ENCODE measurements at regions not wholly inside any gene's neighbourhood (a gene's known extent, or its start where the extent isn't known, plus 50 kb on each side); places are given as distances from the start of the nearest gene placed in this dataset.
"Not testable (repeated sequence)": the region's sequence is repeated elsewhere in the genome, so short reads cannot be mapped to it uniquely, and the experiment has no call there.

GRCh38 chr5:51604324-51604723, 221.1 kb downstream of the ISL1 start:
- Histone ChIP-seq H3K9ac (ENCODE audit: low read length in 5 of 5) (no peak overlapping the region), H3K9me3 (ENCODE audit: control insufficient read depth in 5 of 5, low read length in 5 of 5) (no peaks in the 10 kb centered on the region), H3K4me1 (ENCODE audit: control insufficient read depth in 5 of 5, insufficient read depth in 5 of 5, low read length in 5 of 5) (no peaks in the 10 kb centered on the region), H3K36me3 (ENCODE audit: control insufficient read depth in 5 of 5, insufficient read depth in 5 of 5, low read length in 5 of 5) (no peaks in the 10 kb centered on the region), H3K27me3 (ENCODE audit: control insufficient read depth in 5 of 5, insufficient read depth in 4 of 5, low read length in 5 of 5) (no peaks in the 10 kb centered on the region), H3K27ac (ENCODE audit: low read depth, low read length) (no peak overlapping the region), H3K4me3 (ENCODE audit: low read depth in 1 of 5, low read length in 5 of 5) (no peak overlapping the region)

GRCh38 chr5:51606921-51607320, 223.7 kb downstream of the ISL1 start:
- Histone ChIP-seq H3K9ac (ENCODE audit: low read length in 5 of 5) (no peak overlapping the region), H3K27ac (ENCODE audit: low read depth, low read length) (no peak overlapping the region), H3K27me3 (ENCODE audit: control insufficient read depth in 5 of 5, insufficient read depth in 4 of 5, low read length in 5 of 5) (no peaks in the 10 kb centered on the region), H3K4me3 (ENCODE audit: low read depth in 1 of 5, low read length in 5 of 5) (no peak overlapping the region), H3K9me3 (ENCODE audit: control insufficient read depth in 5 of 5, low read length in 5 of 5) (no peaks in the 10 kb centered on the region), H3K4me1 (ENCODE audit: control insufficient read depth in 5 of 5, insufficient read depth in 5 of 5, low read length in 5 of 5) (no peaks in the 10 kb centered on the region), H3K36me3 (ENCODE audit: control insufficient read depth in 5 of 5, insufficient read depth in 5 of 5, low read length in 5 of 5) (no peaks in the 10 kb centered on the region)

- H3K4me3 ChIP-seq (ENCODE audit: low read depth in 1 of 5, low read length in 5 of 5) = no peak overlapping the region
- H3K9ac ChIP-seq (ENCODE audit: low read length in 5 of 5) = no peak overlapping the region
- H3K4me1 ChIP-seq (ENCODE audit: control insufficient read depth in 5 of 5, insufficient read depth in 5 of 5, low read length in 5 of 5) = peaks cover 0 to 13% (median 0%) of the 10 kb centered on the region in 5 donors
- H3K9me3 ChIP-seq (ENCODE audit: control insufficient read depth in 5 of 5, low read length in 5 of 5) = no peaks in the 10 kb centered on the region
- H3K27me3 ChIP-seq (ENCODE audit: control insufficient read depth in 5 of 5, insufficient read depth in 4 of 5, low read length in 5 of 5) = no peaks in the 10 kb centered on the region
- H3K36me3 ChIP-seq (ENCODE audit: control insufficient read depth in 5 of 5, insufficient read depth in 5 of 5, low read length in 5 of 5) = no peaks in the 10 kb centered on the region
- H3K27ac ChIP-seq (ENCODE audit: low read depth, low read length) = no peak overlapping the region
Measured at GRCh38 chr5:51618234-51618633, 235.0 kb downstream of the ISL1 start.

- no peaks in the 10 kb centered on the region for H3K27me3 ChIP-seq (ENCODE audit: control insufficient read depth in 5 of 5, insufficient read depth in 4 of 5, low read length in 5 of 5)
Measured at GRCh38 chr5:51621156-51621555, 237.9 kb downstream of the ISL1 start.

GRCh38 chr5:51622161-51622790, 239.0 kb downstream of the ISL1 start:
- no peak overlapping the region for H3K9ac ChIP-seq (ENCODE audit: low read length in 5 of 5)
- peaks cover 0 to 6% (median 0%) of the 10 kb centered on the region in 5 donors for H3K9me3 ChIP-seq (ENCODE audit: control insufficient read depth in 5 of 5, low read length in 5 of 5)
- peaks cover 0 to 13% (median 0%) of the 10 kb centered on the region in 5 donors for H3K4me1 ChIP-seq (ENCODE audit: control insufficient read depth in 5 of 5, insufficient read depth in 5 of 5, low read length in 5 of 5)
- no peaks in the 10 kb centered on the region for H3K27me3 ChIP-seq (ENCODE audit: control insufficient read depth in 5 of 5, insufficient read depth in 4 of 5, low read length in 5 of 5)
- no peak overlapping the region for H3K27ac ChIP-seq (ENCODE audit: low read depth, low read length)
- no peak overlapping the region for H3K4me3 ChIP-seq (ENCODE audit: low read depth in 1 of 5, low read length in 5 of 5)
- no peaks in the 10 kb centered on the region for H3K36me3 ChIP-seq (ENCODE audit: control insufficient read depth in 5 of 5, insufficient read depth in 5 of 5, low read length in 5 of 5)

More at GRCh38 chr5:51621156-51621555, 237.9 kb downstream of the ISL1 start:
- Histone ChIP-seq H3K4me1 (ENCODE audit: control insufficient read depth in 5 of 5, insufficient read depth in 5 of 5, low read length in 5 of 5) (peaks cover 0 to 13% (median 0%) of the 10 kb centered on the region in 5 donors), H3K36me3 (ENCODE audit: control insufficient read depth in 5 of 5, insufficient read depth in 5 of 5, low read length in 5 of 5) (no peaks in the 10 kb centered on the region), H3K4me3 (ENCODE audit: low read depth in 1 of 5, low read length in 5 of 5) (no peak overlapping the region), H3K9ac (ENCODE audit: low read length in 5 of 5) (no peak overlapping the region), H3K27ac (ENCODE audit: low read depth, low read length) (peak overlapping the region; percentile 5), H3K9me3 (ENCODE audit: control insufficient read depth in 5 of 5, low read length in 5 of 5) (peaks cover 0 to 6% (median 0%) of the 10 kb centered on the region in 5 donors)

GRCh38 chr5:51625224-51625968, 242.1 kb downstream of the ISL1 start:
- Histone ChIP-seq H3K27ac (ENCODE audit: low read depth, low read length) (no peak overlapping the region), H3K27me3 (ENCODE audit: control insufficient read depth in 5 of 5, insufficient read depth in 4 of 5, low read length in 5 of 5) (no peaks in the 10 kb centered on the region), H3K9ac (ENCODE audit: low read length in 5 of 5) (no peak overlapping the region), H3K36me3 (ENCODE audit: control insufficient read depth in 5 of 5, insufficient read depth in 5 of 5, low read length in 5 of 5) (no peaks in the 10 kb centered on the region), H3K4me1 (ENCODE audit: control insufficient read depth in 5 of 5, insufficient read depth in 5 of 5, low read length in 5 of 5) (peaks cover 0 to 15% (median 0%) of the 10 kb centered on the region in 5 donors), H3K9me3 (ENCODE audit: control insufficient read depth in 5 of 5, low read length in 5 of 5) (peaks cover 0 to 6% (median 0%) of the 10 kb centered on the region in 5 donors), H3K4me3 (ENCODE audit: low read depth in 1 of 5, low read length in 5 of 5) (no peak overlapping the region)

- peaks cover 0 to 12% (median 0%) of the 10 kb centered on the region in 5 donors for H3K4me1 ChIP-seq (ENCODE audit: control insufficient read depth in 5 of 5, insufficient read depth in 5 of 5, low read length in 5 of 5)
- H3K27me3 ChIP-seq (ENCODE audit: control insufficient read depth in 5 of 5, insufficient read depth in 4 of 5, low read length in 5 of 5) = no peaks in the 10 kb centered on the region
- no peaks in the 10 kb centered on the region for H3K36me3 ChIP-seq (ENCODE audit: control insufficient read depth in 5 of 5, insufficient read depth in 5 of 5, low read length in 5 of 5)
- no peak overlapping the region for H3K4me3 ChIP-seq (ENCODE audit: low read depth in 1 of 5, low read length in 5 of 5)
- H3K9ac ChIP-seq (ENCODE audit: low read length in 5 of 5) = no peak overlapping the region
- no peak overlapping the region for H3K27ac ChIP-seq (ENCODE audit: low read depth, low read length)
- no peaks in the 10 kb centered on the region for H3K9me3 ChIP-seq (ENCODE audit: control insufficient read depth in 5 of 5, low read length in 5 of 5)
Measured at GRCh38 chr5:51632027-51632426, 248.8 kb downstream of the ISL1 start.

GRCh38 chr5:51632793-51633192, 249.5 kb downstream of the ISL1 start:
- Histone ChIP-seq H3K27ac (ENCODE audit: low read depth, low read length) (no peak overlapping the region), H3K4me1 (ENCODE audit: control insufficient read depth in 5 of 5, insufficient read depth in 5 of 5, low read length in 5 of 5) (peaks cover 0 to 12% (median 0%) of the 10 kb centered on the region in 5 donors), H3K27me3 (ENCODE audit: control insufficient read depth in 5 of 5, insufficient read depth in 4 of 5, low read length in 5 of 5) (no peaks in the 10 kb centered on the region)

GRCh38 chr5:51636973-51637372, 253.7 kb downstream of the ISL1 start:
- not testable (repeated sequence) for H3K36me3 ChIP-seq (ENCODE audit: control insufficient read depth in 5 of 5, insufficient read depth in 5 of 5, low read length in 5 of 5); H3K9ac ChIP-seq (ENCODE audit: low read length in 5 of 5); H3K27me3 ChIP-seq (ENCODE audit: control insufficient read depth in 5 of 5, insufficient read depth in 4 of 5, low read length in 5 of 5); H3K4me1 ChIP-seq (ENCODE audit: control insufficient read depth in 5 of 5, insufficient read depth in 5 of 5, low read length in 5 of 5); H3K27ac ChIP-seq (ENCODE audit: low read depth, low read length); H3K9me3 ChIP-seq (ENCODE audit: control insufficient read depth in 5 of 5, low read length in 5 of 5); H3K4me3 ChIP-seq (ENCODE audit: low read depth in 1 of 5, low read length in 5 of 5)

More at GRCh38 chr5:51632793-51633192, 249.5 kb downstream of the ISL1 start:
- Histone ChIP-seq H3K9ac (ENCODE audit: low read length in 5 of 5) (no peak overlapping the region), H3K4me3 (ENCODE audit: low read depth in 1 of 5, low read length in 5 of 5) (peak overlapping the region in 1 of 5 donors; percentile 2), H3K36me3 (ENCODE audit: control insufficient read depth in 5 of 5, insufficient read depth in 5 of 5, low read length in 5 of 5) (no peaks in the 10 kb centered on the region), H3K9me3 (ENCODE audit: control insufficient read depth in 5 of 5, low read length in 5 of 5) (no peaks in the 10 kb centered on the region)

- Histone ChIP-seq H3K27me3 (ENCODE audit: control insufficient read depth in 5 of 5, insufficient read depth in 4 of 5, low read length in 5 of 5) (no peaks in the 10 kb centered on the region), H3K9me3 (ENCODE audit: control insufficient read depth in 5 of 5, low read length in 5 of 5) (no peaks in the 10 kb centered on the region), H3K4me3 (ENCODE audit: low read depth in 1 of 5, low read length in 5 of 5) (no peak overlapping the region), H3K9ac (ENCODE audit: low read length in 5 of 5) (no peak overlapping the region), H3K4me1 (ENCODE audit: control insufficient read depth in 5 of 5, insufficient read depth in 5 of 5, low read length in 5 of 5) (no peaks in the 10 kb centered on the region), H3K36me3 (ENCODE audit: control insufficient read depth in 5 of 5, insufficient read depth in 5 of 5, low read length in 5 of 5) (no peaks in the 10 kb centered on the region), H3K27ac (ENCODE audit: low read depth, low read length) (no peak overlapping the region)
Measured at GRCh38 chr5:51644976-51645375, 261.7 kb downstream of the ISL1 start.
